HEK293 (cell line): ENCODE measurements at regions not wholly inside any gene's neighbourhood (a gene's known extent, or its start where the extent isn't known, plus 50 kb on each side); places are given as distances from the start of the nearest gene placed in this dataset.

ENCODE experiments used
- CTCF ChIA-PET: fragments of 350-600 bp; formaldehyde crosslinking; extraction: SDS; loops from one replicate; lab custom pipeline; 2021; ENCODE audit warnings: antibody characterized with exemption; lab: Yijun Ruan, JAX
- POLR2A ChIA-PET: fragments of 300-600 bp; formaldehyde crosslinking; extraction: SDS; loops from one replicate; lab custom pipeline; 2020; ENCODE audit warnings: antibody characterized with exemption, inconsistent platforms; lab: Yijun Ruan, JAX
- H3K27ac ChIP-seq: fragments of 200-500 bp; sonication (Bioruptor generic); 2 replicates; pipeline ENCODE4 v1.5.1; 2014; ENCODE audit warnings: low read depth, low read length, control low read depth, inconsistent platforms; ENCODE audit errors: extremely low read depth
- H3K36me3 ChIP-seq, 2 experiments: fragments of 200-500 bp in 1 of 2; sonication (Bioruptor generic) in 1 of 2; 1 replicate in 1 of 2; 2 replicates in 1 of 2; pipeline ENCODE4 v1.5.1; 2014 to 2017; ENCODE audit warnings: inconsistent platforms in 2 of 2, low read length in 2 of 2; ENCODE audit not compliant: control insufficient read depth in 2 of 2, insufficient read depth in 1 of 2
- H3K4me1 ChIP-seq: fragments of 200-500 bp; sonication (Bioruptor generic); 2 replicates; pipeline ENCODE4 v1.5.1; 2014; ENCODE audit warnings: mild to moderate bottlenecking, low read length, inconsistent platforms; ENCODE audit not compliant: control insufficient read depth, insufficient read depth
- H3K4me3 ChIP-seq: 2 replicates; pipeline ENCODE4 v1.5.1; 2011; ENCODE audit warnings: low read depth, mild to moderate bottlenecking, control low read depth, low read length, moderate library complexity
- H3K9me3 ChIP-seq: fragments of 200-500 bp; sonication (Bioruptor generic); 2 replicates; pipeline ENCODE4 v1.5.1; 2014; ENCODE audit warnings: low read depth, low read length, inconsistent platforms; ENCODE audit not compliant: control insufficient read depth, insufficient read depth
- BCL11B ChIP-seq: fragments of 450-650 bp; formaldehyde crosslinking; IDR thresholded peaks from 2 replicates; pipeline ENCODE4 v1.5.1; 2016; ENCODE audit warnings: low read depth, missing biosample characterization, missing genetic modification characterization
- EGR2 ChIP-seq: fragments of 450-650 bp; formaldehyde crosslinking; IDR thresholded peaks from 2 replicates; pipeline ENCODE4 v1.5.1; 2016; ENCODE audit warnings: low read depth, missing biosample characterization, missing genetic modification characterization
- GLIS2 ChIP-seq: fragments of 450-650 bp; formaldehyde crosslinking; IDR thresholded peaks from 2 replicates; pipeline ENCODE4 v1.5.1; 2016; ENCODE audit warnings: missing biosample characterization, missing genetic modification characterization
- ZBTB20 ChIP-seq: fragments of 450-650 bp; formaldehyde crosslinking; IDR thresholded peaks from 2 replicates; pipeline ENCODE4 v1.5.1; 2016; ENCODE audit warnings: missing biosample characterization, missing genetic modification characterization
- ZBTB48 ChIP-seq: fragments of 450-650 bp; formaldehyde crosslinking; IDR thresholded peaks from 2 replicates; pipeline ENCODE4 v1.5.1; 2016; ENCODE audit warnings: missing biosample characterization, missing genetic modification characterization
- ZFP41 ChIP-seq: fragments of 450-650 bp; formaldehyde crosslinking; IDR thresholded peaks from 2 replicates; pipeline ENCODE4 v1.5.1; 2016; ENCODE audit warnings: missing biosample characterization, missing genetic modification characterization, borderline replicate concordance
- ZNF114 ChIP-seq: fragments of 450-650 bp; formaldehyde crosslinking; IDR thresholded peaks from 2 replicates; pipeline ENCODE4 v1.5.0; 2017; ENCODE audit warnings: missing biosample characterization, missing genetic modification characterization
- ZNF121 ChIP-seq: fragments of 450-650 bp; formaldehyde crosslinking; IDR thresholded peaks from 2 replicates; pipeline ENCODE4 v1.5.1; 2016; ENCODE audit warnings: missing biosample characterization, missing genetic modification characterization
- ZNF274 ChIP-seq, 2 experiments: fragments of 200-500 bp in 1 of 2; fragments of 450-650 bp in 1 of 2; sonication (Bioruptor generic) in 1 of 2; formaldehyde crosslinking in 1 of 2; IDR thresholded peaks; 2 replicates each; pipeline versions ENCODE4 v1.5.1 to v1.6.1; 2014 to 2016; ENCODE audit warnings: borderline replicate concordance in 1 of 2, inconsistent platforms in 1 of 2, low read length in 1 of 2, missing biosample characterization in 1 of 2, missing genetic modification characterization in 1 of 2
- ZNF311 ChIP-seq: fragments of 450-650 bp; formaldehyde crosslinking; IDR thresholded peaks from 2 replicates; pipeline ENCODE4 v1.5.1; 2017; ENCODE audit warnings: missing biosample characterization, missing genetic modification characterization, borderline replicate concordance
- ZNF324 ChIP-seq: fragments of 450-650 bp; formaldehyde crosslinking; IDR thresholded peaks from 2 replicates; pipeline ENCODE4 v1.5.1; 2016; ENCODE audit warnings: missing biosample characterization, missing genetic modification characterization
- ZNF510 ChIP-seq: fragments of 450-650 bp; formaldehyde crosslinking; IDR thresholded peaks from 2 replicates; pipeline ENCODE4 v1.5.1; 2018; ENCODE audit warnings: mild to moderate bottlenecking, missing genetic modification characterization, missing biosample characterization; ENCODE audit not compliant: insufficient replicate concordance
- ZNF530 ChIP-seq: fragments of 450-650 bp; formaldehyde crosslinking; IDR thresholded peaks from 2 replicates; pipeline ENCODE4 v1.5.1; 2016; ENCODE audit warnings: low read depth, missing biosample characterization, missing genetic modification characterization
- ZNF561 ChIP-seq: fragments of 450-650 bp; IDR thresholded peaks from 2 replicates; pipeline ENCODE4 v1.5.1; 2018; ENCODE audit warnings: missing biosample characterization, missing genetic modification characterization, borderline replicate concordance
- ZNF621 ChIP-seq: fragments of 450-650 bp; formaldehyde crosslinking; IDR thresholded peaks from 2 replicates; pipeline ENCODE4 v1.5.1; 2017; ENCODE audit warnings: missing biosample characterization, missing genetic modification characterization
- ZNF664 ChIP-seq: fragments of 450-650 bp; formaldehyde crosslinking; IDR thresholded peaks from 2 replicates; pipeline ENCODE4 v1.5.1; 2016; ENCODE audit warnings: missing biosample characterization, missing genetic modification characterization
- ZNF701 ChIP-seq: fragments of 450-650 bp; formaldehyde crosslinking; IDR thresholded peaks from 2 replicates; pipeline ENCODE4 v1.5.1; 2016; ENCODE audit warnings: missing biosample characterization, missing genetic modification characterization
- TF ChIP-seq, protein P1 (sequence below): fragments of 450-650 bp; formaldehyde crosslinking; IDR thresholded peaks from 2 replicates; pipeline ENCODE4 v1.5.1; 2016; ENCODE audit warnings: missing biosample characterization, missing genetic modification characterization
- TF ChIP-seq, protein P2 (sequence below): fragments of 450-650 bp; formaldehyde crosslinking; IDR thresholded peaks from 2 replicates; pipeline ENCODE4 v1.5.1; 2016; ENCODE audit warnings: missing biosample characterization, missing genetic modification characterization, low read depth
- TF ChIP-seq, protein P3 (sequence below): fragments of 450-650 bp; formaldehyde crosslinking; IDR thresholded peaks from 2 replicates; pipeline ENCODE4 v1.5.1; 2016; ENCODE audit warnings: missing biosample characterization, missing genetic modification characterization
- TF ChIP-seq, protein P4 (sequence below): fragments of 450-650 bp; formaldehyde crosslinking; IDR thresholded peaks from 2 replicates; pipeline ENCODE4 v1.5.1; 2016; ENCODE audit warnings: missing biosample characterization, missing genetic modification characterization, borderline replicate concordance

DNA sequence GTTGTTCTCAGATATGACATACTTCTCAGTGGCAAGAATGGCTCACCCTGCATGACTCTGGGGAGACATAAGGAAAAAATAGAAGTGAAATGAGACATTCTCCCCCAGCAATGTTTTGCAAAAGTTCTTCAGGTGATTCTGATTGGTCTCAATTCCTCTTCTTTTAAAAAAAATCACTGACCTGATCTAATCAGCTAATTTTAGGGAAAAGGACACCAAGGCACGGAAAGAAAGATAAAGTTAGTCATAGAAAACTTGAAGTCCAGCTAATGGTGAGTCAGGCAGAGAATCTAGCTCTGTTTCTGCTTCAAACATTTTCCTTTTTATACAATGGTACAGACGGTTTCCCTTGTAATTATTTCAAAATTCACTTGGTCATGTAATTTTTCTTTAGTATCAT, 1018.9 kb upstream of the ARRDC3 start:
- Histone ChIP-seq H3K27ac (no peak overlapping the region), H3K36me3 (no peaks in the 10 kb centered on the region), H3K4me3 (no peak overlapping the region), H3K4me1 (no peaks in the 10 kb centered on the region), H3K9me3 (no peaks in the 10 kb centered on the region)
- ChIA-PET POLR2A (no interaction called here), CTCF (no interaction called here)
- no peak for TF ChIP-seq ZNF311
- TF ChIP-seq ZNF621 (tag by site-specific recombination) = no peak
- no peak for TF ChIP-seq BCL11B
- TF ChIP-seq, protein P1, sequence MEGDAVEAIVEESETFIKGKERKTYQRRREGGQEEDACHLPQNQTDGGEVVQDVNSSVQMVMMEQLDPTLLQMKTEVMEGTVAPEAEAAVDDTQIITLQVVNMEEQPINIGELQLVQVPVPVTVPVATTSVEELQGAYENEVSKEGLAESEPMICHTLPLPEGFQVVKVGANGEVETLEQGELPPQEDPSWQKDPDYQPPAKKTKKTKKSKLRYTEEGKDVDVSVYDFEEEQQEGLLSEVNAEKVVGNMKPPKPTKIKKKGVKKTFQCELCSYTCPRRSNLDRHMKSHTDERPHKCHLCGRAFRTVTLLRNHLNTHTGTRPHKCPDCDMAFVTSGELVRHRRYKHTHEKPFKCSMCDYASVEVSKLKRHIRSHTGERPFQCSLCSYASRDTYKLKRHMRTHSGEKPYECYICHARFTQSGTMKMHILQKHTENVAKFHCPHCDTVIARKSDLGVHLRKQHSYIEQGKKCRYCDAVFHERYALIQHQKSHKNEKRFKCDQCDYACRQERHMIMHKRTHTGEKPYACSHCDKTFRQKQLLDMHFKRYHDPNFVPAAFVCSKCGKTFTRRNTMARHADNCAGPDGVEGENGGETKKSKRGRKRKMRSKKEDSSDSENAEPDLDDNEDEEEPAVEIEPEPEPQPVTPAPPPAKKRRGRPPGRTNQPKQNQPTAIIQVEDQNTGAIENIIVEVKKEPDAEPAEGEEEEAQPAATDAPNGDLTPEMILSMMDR = no peak
- TF ChIP-seq ZBTB48 (tag by site-specific recombination) = no peak
- TF ChIP-seq, protein P2, sequence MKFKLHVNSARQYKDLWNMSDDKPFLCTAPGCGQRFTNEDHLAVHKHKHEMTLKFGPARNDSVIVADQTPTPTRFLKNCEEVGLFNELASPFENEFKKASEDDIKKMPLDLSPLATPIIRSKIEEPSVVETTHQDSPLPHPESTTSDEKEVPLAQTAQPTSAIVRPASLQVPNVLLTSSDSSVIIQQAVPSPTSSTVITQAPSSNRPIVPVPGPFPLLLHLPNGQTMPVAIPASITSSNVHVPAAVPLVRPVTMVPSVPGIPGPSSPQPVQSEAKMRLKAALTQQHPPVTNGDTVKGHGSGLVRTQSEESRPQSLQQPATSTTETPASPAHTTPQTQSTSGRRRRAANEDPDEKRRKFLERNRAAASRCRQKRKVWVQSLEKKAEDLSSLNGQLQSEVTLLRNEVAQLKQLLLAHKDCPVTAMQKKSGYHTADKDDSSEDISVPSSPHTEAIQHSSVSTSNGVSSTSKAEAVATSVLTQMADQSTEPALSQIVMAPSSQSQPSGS = no peak

DNA sequence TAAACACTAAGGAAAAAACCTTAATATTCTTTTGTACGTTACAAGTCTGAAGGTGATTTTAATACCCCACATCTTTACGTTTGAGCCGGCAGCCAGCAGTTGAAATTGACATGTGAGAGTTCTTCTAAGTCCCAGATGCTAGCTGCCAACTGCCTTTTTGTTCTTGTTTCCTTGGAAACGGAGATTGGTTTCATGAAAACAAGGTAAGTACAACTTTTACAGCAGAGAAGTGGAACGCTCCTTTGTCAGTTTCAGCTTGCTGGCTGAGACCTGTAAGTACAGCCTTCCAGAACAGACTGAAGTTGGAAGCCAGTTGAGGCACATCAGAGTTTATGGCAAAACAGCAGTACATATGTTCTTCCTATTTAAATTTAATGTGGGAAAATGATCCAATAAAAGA, 1018.4 kb upstream of the ARRDC3 start:
- TF ChIP-seq, protein P3, sequence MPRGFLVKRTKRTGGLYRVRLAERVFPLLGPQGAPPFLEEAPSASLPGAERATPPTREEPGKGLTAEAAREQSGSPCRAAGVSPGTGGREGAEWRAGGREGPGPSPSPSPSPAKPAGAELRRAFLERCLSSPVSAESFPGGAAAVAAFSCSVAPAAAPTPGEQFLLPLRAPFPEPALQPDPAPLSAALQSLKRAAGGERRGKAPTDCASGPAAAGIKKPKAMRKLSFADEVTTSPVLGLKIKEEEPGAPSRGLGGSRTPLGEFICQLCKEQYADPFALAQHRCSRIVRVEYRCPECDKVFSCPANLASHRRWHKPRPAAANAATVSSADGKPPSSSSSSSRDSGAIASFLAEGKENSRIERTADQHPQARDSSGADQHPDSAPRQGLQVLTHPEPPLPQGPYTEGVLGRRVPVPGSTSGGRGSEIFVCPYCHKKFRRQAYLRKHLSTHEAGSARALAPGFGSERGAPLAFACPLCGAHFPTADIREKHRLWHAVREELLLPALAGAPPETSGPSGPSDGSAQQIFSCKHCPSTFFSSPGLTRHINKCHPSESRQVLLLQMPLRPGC (tag by site-specific recombination) = no peak
- TF ChIP-seq ZNF510 = no peak
- TF ChIP-seq, protein P4, sequence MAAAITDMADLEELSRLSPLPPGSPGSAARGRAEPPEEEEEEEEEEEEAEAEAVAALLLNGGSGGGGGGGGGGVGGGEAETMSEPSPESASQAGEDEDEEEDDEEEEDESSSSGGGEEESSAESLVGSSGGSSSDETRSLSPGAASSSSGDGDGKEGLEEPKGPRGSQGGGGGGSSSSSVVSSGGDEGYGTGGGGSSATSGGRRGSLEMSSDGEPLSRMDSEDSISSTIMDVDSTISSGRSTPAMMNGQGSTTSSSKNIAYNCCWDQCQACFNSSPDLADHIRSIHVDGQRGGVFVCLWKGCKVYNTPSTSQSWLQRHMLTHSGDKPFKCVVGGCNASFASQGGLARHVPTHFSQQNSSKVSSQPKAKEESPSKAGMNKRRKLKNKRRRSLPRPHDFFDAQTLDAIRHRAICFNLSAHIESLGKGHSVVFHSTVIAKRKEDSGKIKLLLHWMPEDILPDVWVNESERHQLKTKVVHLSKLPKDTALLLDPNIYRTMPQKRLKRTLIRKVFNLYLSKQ (tag by site-specific recombination) = no peak
- TF ChIP-seq ZNF324 (tag by site-specific recombination) = no peak
- TF ChIP-seq ZNF530 (tag by site-specific recombination) = no peak
- no peak for TF ChIP-seq GLIS2 (tag by site-specific recombination)
- no peak for TF ChIP-seq ZNF274 (IDR thresholded peaks at IDR 0.05; ENCODE audit: low read length)
- no peak for TF ChIP-seq ZNF274 (tag by site-specific recombination; IDR thresholded peaks at IDR 0.05; ENCODE audit: borderline replicate concordance)
- no peak for TF ChIP-seq ZNF121 (tag by site-specific recombination)
- no peak for TF ChIP-seq ZBTB20 (tag by site-specific recombination)
- TF ChIP-seq EGR2 (tag by site-specific recombination) = no peak
- no peak for TF ChIP-seq ZNF114
- TF ChIP-seq ZFP41 (tag by site-specific recombination) = no peak
- TF ChIP-seq ZNF701 (tag by site-specific recombination) = no peak
- TF ChIP-seq ZNF561 = no peak
- no peak for TF ChIP-seq ZNF664
- CTCF ChIA-PET = no interaction called here

More for the DNA sequence above, 1018.4 kb upstream of the ARRDC3 start:
- Histone ChIP-seq H3K27ac (no peak overlapping the region), H3K36me3 (no peaks in the 10 kb centered on the region), H3K4me1 (no peaks in the 10 kb centered on the region), H3K9me3 (no peaks in the 10 kb centered on the region), H3K4me3 (no peak overlapping the region)
- POLR2A ChIA-PET = no interaction called here
